ENCODE measurements at regions not wholly inside any gene's neighbourhood (a gene's known extent, or its start where the extent isn't known, plus 50 kb on each side); places are given as distances from the start of the nearest gene placed in this dataset.

GRCh38 chr14:104520620-104521410 lies 58.7 kb upstream of the C14orf180 start:
- Histone ChIP-seq H3K36me3 (ENCODE audit: control insufficient read depth in 2 of 3, insufficient read depth in 3 of 3, low read length in 3 of 3) (no peaks in the 10 kb centered on the region), H3K27me3 (ENCODE audit: control insufficient read depth, insufficient read depth, low read length) (no peaks in the 10 kb centered on the region), H3K4me3 (ENCODE audit: low read length in 3 of 3) (no peak overlapping the region), H3K9ac (ENCODE audit: low read length in 3 of 3) (no peak overlapping the region), H3K4me1 (ENCODE audit: control insufficient read depth in 2 of 3, insufficient read depth in 2 of 3, low read depth in 1 of 3, low read length in 3 of 3) (no peaks in the 10 kb centered on the region), H3K27ac (ENCODE audit: low read depth in 2 of 2, low read length in 2 of 2) (no peak overlapping the region), H3K9me3 (ENCODE audit: control insufficient read depth in 2 of 3, insufficient read depth in 1 of 3, low read length in 3 of 3) (peaks cover 0 to 11% (median 0%) of the 10 kb centered on the region in 3 donors)
- no peak for TF ChIP-seq CTCF (IDR thresholded peaks at IDR 0.05; ENCODE audit: borderline replicate concordance, extremely low read depth, insufficient read depth)
- DNase-seq, result no peak
- no peak for FAIRE-seq
- intact Hi-C loops (cut with DNase I), result no loop called here

- H3K9ac ChIP-seq (ENCODE audit: low read length in 3 of 3), result no peak overlapping the region
- H3K27ac ChIP-seq (ENCODE audit: low read depth in 2 of 2, low read length in 2 of 2), result no peak overlapping the region
- no peaks in the 10 kb centered on the region for H3K4me1 ChIP-seq (ENCODE audit: control insufficient read depth in 2 of 3, insufficient read depth in 2 of 3, low read depth in 1 of 3, low read length in 3 of 3)
- FAIRE-seq, result no peak
- no peak for DNase-seq
- no peaks in the 10 kb centered on the region for H3K27me3 ChIP-seq (ENCODE audit: control insufficient read depth, insufficient read depth, low read length)
- H3K9me3 ChIP-seq (ENCODE audit: control insufficient read depth in 2 of 3, insufficient read depth in 1 of 3, low read length in 3 of 3), result peaks cover 0 to 9% (median 3%) of the 10 kb centered on the region in 3 donors
- TF ChIP-seq CTCF (IDR thresholded peaks at IDR 0.05; ENCODE audit: borderline replicate concordance, extremely low read depth, insufficient read depth), result no peak
- H3K36me3 ChIP-seq (ENCODE audit: control insufficient read depth in 2 of 3, insufficient read depth in 3 of 3, low read length in 3 of 3), result no peaks in the 10 kb centered on the region
- intact Hi-C loops (cut with DNase I), result no loop called here
- no peak overlapping the region for H3K4me3 ChIP-seq (ENCODE audit: low read length in 3 of 3)
Observed at GRCh38 chr14:104521816-104522745, 57.5 kb upstream of the C14orf180 start.

DNA sequence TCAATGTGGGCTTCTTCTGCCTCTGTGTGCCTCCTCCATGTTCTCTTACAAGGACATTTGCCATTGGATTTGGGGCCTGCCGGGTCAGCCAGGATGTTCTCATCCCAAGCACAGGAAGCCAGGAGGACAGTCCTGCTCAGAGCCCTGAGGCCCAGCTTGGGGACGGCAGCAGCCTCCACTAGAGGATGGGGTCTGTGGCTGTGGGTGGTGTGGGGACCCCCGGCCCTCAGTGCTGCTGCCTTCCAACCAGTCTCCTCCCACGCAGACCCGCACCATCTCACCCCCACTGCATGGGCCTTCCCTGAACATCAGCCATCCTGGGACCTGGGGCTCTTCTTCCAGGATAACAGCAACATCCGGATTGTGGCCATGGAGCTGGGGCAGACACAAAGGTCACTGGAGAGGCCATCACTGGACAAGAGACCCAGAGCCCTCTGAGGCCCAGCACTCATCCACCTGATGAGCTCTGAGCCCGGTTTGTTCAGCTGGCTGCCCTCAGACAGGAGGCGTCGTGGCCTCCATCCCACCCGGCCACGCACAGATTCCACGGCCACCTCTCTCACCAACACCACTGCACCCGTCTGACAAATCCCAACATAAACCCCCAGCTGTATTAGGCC lies 56.5 kb upstream of the C14orf180 start:
- no peak for DNase-seq
- Histone ChIP-seq H3K27me3 (ENCODE audit: control insufficient read depth, insufficient read depth, low read length) (no peaks in the 10 kb centered on the region), H3K4me1 (ENCODE audit: control insufficient read depth in 2 of 3, insufficient read depth in 2 of 3, low read depth in 1 of 3, low read length in 3 of 3) (no peaks in the 10 kb centered on the region), H3K36me3 (ENCODE audit: control insufficient read depth in 2 of 3, insufficient read depth in 3 of 3, low read length in 3 of 3) (no peaks in the 10 kb centered on the region), H3K9ac (ENCODE audit: low read length in 3 of 3) (no peak overlapping the region), H3K4me3 (ENCODE audit: low read length in 3 of 3) (no peak overlapping the region), H3K9me3 (ENCODE audit: control insufficient read depth in 2 of 3, insufficient read depth in 1 of 3, low read length in 3 of 3) (peaks cover 0 to 4% (median 3%) of the 10 kb centered on the region in 3 donors), H3K27ac (ENCODE audit: low read depth in 2 of 2, low read length in 2 of 2) (no peak overlapping the region)
- no peak for TF ChIP-seq CTCF (IDR thresholded peaks at IDR 0.05; ENCODE audit: borderline replicate concordance, extremely low read depth, insufficient read depth)
- FAIRE-seq, result no peak
- intact Hi-C loops (cut with DNase I), result no loop called here
